ENCODE measurements at regions not wholly inside any gene's neighbourhood (a gene's known extent, or its start where the extent isn't known, plus 50 kb on each side); places are given as distances from the start of the nearest gene placed in this dataset.
A peak's percentile ranks its signal among the peaks of the same experiment; 100 is the strongest.
"Not testable (repeated sequence)": the region's sequence is repeated elsewhere in the genome, so short reads cannot be mapped to it uniquely, and the experiment has no call there.

GRCh38 chr9:7560669-7561305 is 238.8 kb downstream of the DMAC1 start:
- no peak for TF ChIP-seq CTCF (IDR thresholded peaks at IDR 0.05)
- H3K4me1 ChIP-seq = no peaks in the 10 kb centered on the region
- no peaks in the 10 kb centered on the region for H3K9me3 ChIP-seq
- no peak overlapping the region for H3K27ac ChIP-seq
- intact Hi-C loops (cut with DNase I; ENCODE audit: low total_unique reads) = no loop called here
- no peaks in the 10 kb centered on the region for H3K27me3 ChIP-seq
- no peaks in the 10 kb centered on the region for H3K36me3 ChIP-seq
- no peak for DNase-seq
- H3K4me3 ChIP-seq = no peak overlapping the region

DNA sequence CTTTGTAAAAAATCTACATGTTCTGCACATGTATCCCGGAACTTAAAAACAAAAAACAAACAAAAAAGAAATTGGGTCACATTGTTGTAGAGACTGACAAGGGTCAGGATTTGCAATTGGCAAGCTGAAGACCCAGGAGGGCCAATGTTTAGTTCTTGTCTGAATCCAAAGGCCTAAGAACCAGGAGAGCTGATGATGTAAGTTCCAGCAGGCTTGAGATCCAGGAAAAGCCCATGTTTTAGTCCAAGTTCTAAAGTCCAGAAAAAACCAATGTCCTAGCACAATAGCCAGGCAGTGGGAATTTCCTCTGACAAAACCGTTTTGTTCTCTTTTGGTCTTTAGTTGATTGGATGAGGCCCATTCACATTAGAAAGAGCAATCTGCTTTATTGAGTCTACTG is 244.9 kb downstream of the DMAC1 start:
- DNase-seq = no peak

DNA sequence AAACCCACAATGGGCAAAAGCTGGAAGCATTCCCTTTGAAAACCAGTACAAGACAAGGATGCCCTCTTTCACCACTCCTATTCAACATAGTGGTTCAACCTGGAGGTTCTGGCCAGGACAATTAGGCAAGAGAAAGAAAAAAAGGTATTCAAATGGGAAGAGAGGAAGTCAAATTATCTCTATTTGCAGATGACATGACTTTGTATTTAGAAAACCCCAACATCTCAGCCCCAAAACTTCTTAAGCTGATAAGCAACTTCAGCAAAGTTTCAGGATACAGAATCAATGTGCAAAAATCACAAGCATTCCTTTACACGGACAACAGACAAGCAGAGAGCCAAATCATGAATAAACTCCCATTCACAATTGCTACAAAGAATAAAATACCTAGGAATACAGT is 246.9 kb downstream of the DMAC1 start:
- H3K4me3 ChIP-seq; H3K36me3 ChIP-seq; DNase-seq; H3K27ac ChIP-seq; intact Hi-C loops (cut with DNase I; ENCODE audit: low total_unique reads); H3K9me3 ChIP-seq; H3K4me1 ChIP-seq; H3K27me3 ChIP-seq: not testable (repeated sequence)

More for the DNA sequence above, 244.9 kb downstream of the DMAC1 start:
- no peak for TF ChIP-seq CTCF (IDR thresholded peaks at IDR 0.05)
- H3K4me3 ChIP-seq = no peak overlapping the region
- no peaks in the 10 kb centered on the region for H3K4me1 ChIP-seq
- intact Hi-C loops (cut with DNase I; ENCODE audit: low total_unique reads) = no loop called here
- no peaks in the 10 kb centered on the region for H3K9me3 ChIP-seq
- no peaks in the 10 kb centered on the region for H3K36me3 ChIP-seq
- no peak overlapping the region for H3K27ac ChIP-seq
- H3K27me3 ChIP-seq = no peaks in the 10 kb centered on the region

DNA sequence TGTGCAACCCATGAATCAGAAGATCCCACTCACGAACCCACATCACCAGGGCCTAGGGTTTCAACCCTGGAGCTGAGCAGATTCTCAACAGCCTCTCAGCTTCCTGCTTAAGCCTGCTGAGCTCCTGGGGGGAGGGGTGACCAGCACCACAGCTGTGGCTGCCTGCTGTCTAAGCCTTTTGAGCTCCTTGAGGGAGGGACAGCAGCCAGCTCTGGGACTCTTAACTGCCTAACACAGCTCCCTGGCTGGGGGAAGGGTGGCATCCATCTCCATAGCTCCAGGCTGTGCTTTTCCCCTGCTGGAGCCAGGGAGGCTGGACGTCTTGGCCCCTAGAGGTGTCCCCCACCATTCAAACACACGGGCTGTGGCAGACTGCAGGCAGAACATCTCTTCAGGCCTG is 250.3 kb downstream of the DMAC1 start:
- peak in 1 of 2 donors; percentile 20 for DNase-seq
- intact Hi-C loops (cut with DNase I; ENCODE audit: low total_unique reads) = loop anchor here (10.0 kb wide), 1 partner anchor 64 kb away; no protein-coding TSS in a partner anchor
- no peak overlapping the region for H3K27ac ChIP-seq
- no peaks in the 10 kb centered on the region for H3K36me3 ChIP-seq
- no peaks in the 10 kb centered on the region for H3K27me3 ChIP-seq
- no peak overlapping the region for H3K4me3 ChIP-seq
- no peak for TF ChIP-seq CTCF (IDR thresholded peaks at IDR 0.05)
- no peaks in the 10 kb centered on the region for H3K9me3 ChIP-seq
- no peaks in the 10 kb centered on the region for H3K4me1 ChIP-seq

GRCh38 chr9:7546261-7546660 is 253.3 kb downstream of the DMAC1 start:
- H3K27me3 ChIP-seq = no peaks in the 10 kb centered on the region
- intact Hi-C loops (cut with DNase I; ENCODE audit: low total_unique reads) = loop anchor here (10.0 kb wide), 1 partner anchor 61 kb away; no protein-coding TSS in a partner anchor
- no peak for TF ChIP-seq CTCF (IDR thresholded peaks at IDR 0.05)
- H3K9me3 ChIP-seq = no peaks in the 10 kb centered on the region
- no peaks in the 10 kb centered on the region for H3K36me3 ChIP-seq
- H3K27ac ChIP-seq = no peak overlapping the region
- DNase-seq = no peak
- H3K4me3 ChIP-seq = no peak overlapping the region
- no peaks in the 10 kb centered on the region for H3K4me1 ChIP-seq

DNA sequence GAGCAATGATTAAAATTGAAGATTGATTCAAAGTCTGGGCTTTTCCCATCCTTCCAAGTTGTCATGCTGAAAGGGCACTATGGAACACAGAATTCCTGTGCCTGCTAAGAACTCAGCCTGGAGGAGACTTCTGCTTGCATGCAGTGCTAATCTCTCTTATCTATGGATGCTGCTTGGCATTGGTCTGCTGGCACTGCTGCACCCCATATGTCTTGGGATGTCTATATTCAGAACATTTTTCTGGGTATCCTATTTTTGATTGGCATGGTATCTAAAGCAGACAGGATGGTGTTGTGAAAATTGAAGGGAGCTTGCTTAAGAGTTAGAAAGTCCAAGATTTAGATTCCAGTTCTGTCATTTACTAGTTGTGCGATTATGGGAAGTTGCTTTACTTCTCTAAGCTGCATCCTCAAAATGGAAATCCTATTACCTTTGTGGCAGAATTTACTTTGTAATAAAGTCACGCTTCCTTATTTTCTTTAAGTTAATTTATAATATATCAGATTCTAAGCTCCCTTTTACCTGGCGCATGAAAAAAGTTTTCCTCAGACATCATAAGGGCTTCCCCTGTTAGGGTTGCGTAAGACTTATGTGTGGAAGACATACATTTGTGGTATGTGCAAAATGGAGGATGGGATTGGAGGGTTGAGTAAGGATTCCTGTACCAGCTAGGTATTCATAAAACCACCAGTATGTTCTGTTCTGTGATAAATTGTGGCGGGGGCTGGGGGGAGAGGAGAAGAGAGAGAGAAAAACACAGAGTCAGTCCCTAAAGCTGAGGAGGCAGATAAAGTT is 254.0 kb downstream of the DMAC1 start:
- no peak for DNase-seq
- Histone ChIP-seq H3K27me3 (no peaks in the 10 kb centered on the region), H3K36me3 (no peaks in the 10 kb centered on the region), H3K9me3 (no peaks in the 10 kb centered on the region), H3K27ac (no peak overlapping the region), H3K4me3 (no peak overlapping the region), H3K4me1 (no peaks in the 10 kb centered on the region)
- no peak for TF ChIP-seq CTCF (IDR thresholded peaks at IDR 0.05)
- intact Hi-C loops (cut with DNase I; ENCODE audit: low total_unique reads) = loop anchor here (10.0 kb wide), 1 partner anchor 61 kb away; no protein-coding TSS in a partner anchor

All from tibial artery (tissue), 4 donors.